ENCODE measurements at regions not wholly inside any gene's neighbourhood (a gene's known extent, or its start where the extent isn't known, plus 50 kb on each side); places are given as distances from the start of the nearest gene placed in this dataset.

GRCh38 chr1:53383136-53383870, 55.4 kb upstream of the LRP8 start:
- H3K4me3 Mint-ChIP-seq: no peak overlapping the region
- no peaks in the 10 kb centered on the region; the same call in 1 of the 2 replicates for H3K9me3 Mint-ChIP-seq
- TF ChIP-seq CTCF (IDR thresholded peaks at IDR 0.05): no peak
- peaks cover 27% of the 10 kb centered on the region for H3K27me3 Mint-ChIP-seq (ENCODE audit: insufficient read depth)
- H3K36me3 Mint-ChIP-seq (ENCODE audit: low read depth): no peaks in the 10 kb centered on the region
- no peak for DNase-seq
- peaks cover 15% of the 10 kb centered on the region for H3K4me1 Mint-ChIP-seq (ENCODE audit: low read depth)
- no peak overlapping the region for H3K27ac Mint-ChIP-seq

GRCh38 chr1:53384796-53385195, 56.9 kb upstream of the LRP8 start:
- H3K4me1 Mint-ChIP-seq (ENCODE audit: low read depth): peaks cover 17% of the 10 kb centered on the region
- no peaks in the 10 kb centered on the region for H3K36me3 Mint-ChIP-seq (ENCODE audit: low read depth)
- TF ChIP-seq CTCF (IDR thresholded peaks at IDR 0.05): no peak
- peaks cover 24% of the 10 kb centered on the region for H3K27me3 Mint-ChIP-seq (ENCODE audit: insufficient read depth)
- DNase-seq: no peak
- H3K27ac Mint-ChIP-seq: no peak overlapping the region
- H3K4me3 Mint-ChIP-seq: no peak overlapping the region
- H3K9me3 Mint-ChIP-seq: no peaks in the 10 kb centered on the region; the same call in 1 of the 2 replicates

DNA sequence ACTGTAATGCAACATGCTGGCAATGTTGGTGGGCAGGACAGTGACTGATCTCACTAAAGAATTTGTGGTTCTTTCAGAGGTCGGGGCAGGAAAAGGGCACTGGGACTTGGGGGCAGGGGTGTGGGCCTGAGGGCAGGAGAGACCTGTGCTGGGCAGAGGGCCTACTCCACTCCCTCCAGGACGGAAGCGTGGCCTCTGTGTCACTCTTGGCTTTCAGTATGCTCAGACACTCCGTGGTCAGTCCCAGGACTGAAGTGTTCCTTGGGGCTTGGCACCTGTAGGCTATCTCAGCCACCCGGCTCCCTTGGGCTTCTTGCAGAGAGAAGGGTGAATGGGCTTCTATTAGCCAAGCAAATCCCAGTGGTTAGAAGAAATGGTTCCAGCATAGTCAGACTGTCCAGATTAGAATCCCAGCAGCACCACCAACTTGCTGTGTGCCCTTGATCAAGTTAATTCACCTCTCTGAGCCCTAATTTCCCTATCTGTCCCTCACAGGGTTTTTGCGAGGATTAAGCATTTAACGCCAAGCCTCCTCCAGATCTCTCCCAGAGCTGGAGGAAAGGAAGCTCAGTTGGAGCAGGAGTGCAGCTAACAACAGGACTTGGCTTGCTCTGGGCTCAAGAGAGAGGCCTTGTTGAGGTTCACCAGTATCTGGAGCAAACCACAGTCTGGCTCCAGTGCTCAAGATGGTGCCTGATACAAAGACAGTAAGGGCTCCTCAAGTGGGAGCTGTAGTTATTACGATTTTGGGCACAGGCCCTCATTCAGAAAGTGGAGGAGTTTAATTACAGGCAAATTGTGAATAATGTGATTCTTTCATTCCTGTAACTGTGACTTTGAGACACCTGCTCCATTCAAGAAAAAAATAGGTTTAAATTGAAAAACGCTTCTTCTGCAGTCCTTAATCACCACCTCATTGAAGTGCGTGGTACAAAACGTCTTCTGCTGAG, 57.7 kb upstream of the LRP8 start:
- H3K27ac Mint-ChIP-seq: no peak overlapping the region
- H3K4me1 Mint-ChIP-seq (ENCODE audit: low read depth): peaks cover 24% of the 10 kb centered on the region
- peaks cover 24% of the 10 kb centered on the region for H3K27me3 Mint-ChIP-seq (ENCODE audit: insufficient read depth)
- no peak for DNase-seq
- H3K4me3 Mint-ChIP-seq: no peak overlapping the region
- TF ChIP-seq CTCF (IDR thresholded peaks at IDR 0.05): no peak
- H3K9me3 Mint-ChIP-seq: no peaks in the 10 kb centered on the region; the same call in 1 of the 2 replicates
- no peaks in the 10 kb centered on the region for H3K36me3 Mint-ChIP-seq (ENCODE audit: low read depth)

- peaks cover 14% of the 10 kb centered on the region for H3K4me1 Mint-ChIP-seq (ENCODE audit: low read depth)
- H3K9me3 Mint-ChIP-seq: no peaks in the 10 kb centered on the region; the same call in 1 of the 2 replicates
- H3K36me3 Mint-ChIP-seq (ENCODE audit: low read depth): no peaks in the 10 kb centered on the region
- DNase-seq: no peak
- no peak for TF ChIP-seq CTCF (IDR thresholded peaks at IDR 0.05)
- H3K4me3 Mint-ChIP-seq: no peak overlapping the region
- H3K27ac Mint-ChIP-seq: no peak overlapping the region
- H3K27me3 Mint-ChIP-seq (ENCODE audit: insufficient read depth): peaks cover 20% of the 10 kb centered on the region
Measured at GRCh38 chr1:53388963-53389362, 61.1 kb upstream of the LRP8 start.

DNA sequence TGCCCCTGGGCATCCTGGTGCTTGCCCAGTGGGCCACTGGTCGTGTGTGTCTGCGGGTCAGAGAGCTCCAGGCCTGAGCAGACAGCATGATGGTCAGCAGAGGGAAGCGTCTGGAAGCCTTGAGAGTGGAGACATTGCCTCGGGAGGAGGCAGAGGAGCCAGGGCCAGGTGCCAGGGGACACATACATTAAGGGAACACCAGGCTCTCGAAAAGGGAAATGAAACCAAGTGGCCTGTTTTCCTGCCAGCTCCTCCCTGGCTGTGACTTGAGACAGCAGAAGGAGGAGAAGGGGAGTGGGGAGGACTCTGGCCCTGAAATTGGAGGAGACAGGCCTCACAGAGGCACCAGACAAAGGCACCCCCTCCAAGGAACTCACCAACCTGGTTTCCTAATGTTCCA, 62.4 kb upstream of the LRP8 start:
- H3K36me3 Mint-ChIP-seq (ENCODE audit: low read depth): no peaks in the 10 kb centered on the region
- H3K4me3 Mint-ChIP-seq: no peak overlapping the region
- DNase-seq: no peak
- no peak for TF ChIP-seq CTCF (IDR thresholded peaks at IDR 0.05)
- peaks cover 18% of the 10 kb centered on the region for H3K27me3 Mint-ChIP-seq (ENCODE audit: insufficient read depth)
- H3K9me3 Mint-ChIP-seq: no peaks in the 10 kb centered on the region; the same call in 1 of the 2 replicates
- H3K4me1 Mint-ChIP-seq (ENCODE audit: low read depth): peaks cover 14% of the 10 kb centered on the region
- no peak overlapping the region for H3K27ac Mint-ChIP-seq

All from HFFc6 (cell line).